HEK293 (cell line): ENCODE measurements at regions not wholly inside any gene's neighbourhood (a gene's known extent, or its start where the extent isn't known, plus 50 kb on each side); places are given as distances from the start of the nearest gene placed in this dataset.

ENCODE experiments used
- CTCF ChIA-PET: fragments of 350-600 bp; formaldehyde crosslinking; extraction: SDS; loops from one replicate; lab custom pipeline; 2021; ENCODE audit warnings: antibody characterized with exemption; lab: Yijun Ruan, JAX
- POLR2A ChIA-PET: fragments of 300-600 bp; formaldehyde crosslinking; extraction: SDS; loops from one replicate; lab custom pipeline; 2020; ENCODE audit warnings: antibody characterized with exemption, inconsistent platforms; lab: Yijun Ruan, JAX
- H3K27ac ChIP-seq: fragments of 200-500 bp; sonication (Bioruptor generic); 2 replicates; pipeline ENCODE4 v1.5.1; 2014; ENCODE audit warnings: low read depth, low read length, control low read depth, inconsistent platforms; ENCODE audit errors: extremely low read depth
- H3K36me3 ChIP-seq, 2 experiments: fragments of 200-500 bp in 1 of 2; sonication (Bioruptor generic) in 1 of 2; 1 replicate in 1 of 2; 2 replicates in 1 of 2; pipeline ENCODE4 v1.5.1; 2014 to 2017; ENCODE audit warnings: inconsistent platforms in 2 of 2, low read length in 2 of 2; ENCODE audit not compliant: control insufficient read depth in 2 of 2, insufficient read depth in 1 of 2
- H3K4me1 ChIP-seq: fragments of 200-500 bp; sonication (Bioruptor generic); 2 replicates; pipeline ENCODE4 v1.5.1; 2014; ENCODE audit warnings: mild to moderate bottlenecking, low read length, inconsistent platforms; ENCODE audit not compliant: control insufficient read depth, insufficient read depth
- H3K4me3 ChIP-seq: 2 replicates; pipeline ENCODE4 v1.5.1; 2011; ENCODE audit warnings: low read depth, mild to moderate bottlenecking, control low read depth, low read length, moderate library complexity
- H3K9me3 ChIP-seq: fragments of 200-500 bp; sonication (Bioruptor generic); 2 replicates; pipeline ENCODE4 v1.5.1; 2014; ENCODE audit warnings: low read depth, low read length, inconsistent platforms; ENCODE audit not compliant: control insufficient read depth, insufficient read depth
- FEZF1 ChIP-seq: fragments of 450-650 bp; formaldehyde crosslinking; IDR thresholded peaks from 2 replicates; pipeline ENCODE4 v1.5.1; 2016; ENCODE audit warnings: missing biosample characterization, missing genetic modification characterization
- MZF1 ChIP-seq: fragments of 450-650 bp; formaldehyde crosslinking; IDR thresholded peaks from 2 replicates; pipeline ENCODE4 v1.5.1; 2017; ENCODE audit warnings: missing biosample characterization, missing genetic modification characterization, borderline replicate concordance
- OSR2 ChIP-seq: fragments of 450-650 bp; formaldehyde crosslinking; IDR thresholded peaks from 2 replicates; pipeline ENCODE4 v1.5.1; 2016; ENCODE audit warnings: missing biosample characterization, missing genetic modification characterization
- SCRT1 ChIP-seq: fragments of 450-650 bp; formaldehyde crosslinking; IDR thresholded peaks from 2 replicates; pipeline ENCODE4 v1.5.1; 2016; ENCODE audit warnings: missing biosample characterization, missing genetic modification characterization, borderline replicate concordance
- SP3 ChIP-seq: fragments of 450-650 bp; formaldehyde crosslinking; IDR thresholded peaks from 2 replicates; pipeline ENCODE4 v1.5.1; 2016; ENCODE audit warnings: missing biosample characterization, missing genetic modification characterization
- ZBTB17 ChIP-seq: fragments of 450-650 bp; formaldehyde crosslinking; IDR thresholded peaks from 2 replicates; pipeline ENCODE4 v1.5.1; 2016; ENCODE audit warnings: missing biosample characterization, missing genetic modification characterization
- ZBTB7A ChIP-seq: fragments of 450-650 bp; formaldehyde crosslinking; IDR thresholded peaks from 2 replicates; pipeline ENCODE4 v1.5.1; 2016; ENCODE audit warnings: low read depth, missing biosample characterization, missing genetic modification characterization
- ZFHX2 ChIP-seq: fragments of 450-650 bp; formaldehyde crosslinking; conservative IDR thresholded peaks from 2 replicates; pipeline ENCODE4 v1.5.1; 2016; ENCODE audit warnings: missing biosample characterization, missing genetic modification characterization
- ZNF174 ChIP-seq: fragments of 450-650 bp; formaldehyde crosslinking; IDR thresholded peaks from 2 replicates; pipeline ENCODE4 v1.5.0; 2017; ENCODE audit warnings: missing biosample characterization, mild to moderate bottlenecking, missing genetic modification characterization
- ZNF335 ChIP-seq: fragments of 450-650 bp; formaldehyde crosslinking; conservative IDR thresholded peaks from 2 replicates; pipeline ENCODE4 v1.5.1; 2016; ENCODE audit warnings: missing biosample characterization, missing genetic modification characterization
- ZNF558 ChIP-seq: fragments of 450-650 bp; formaldehyde crosslinking; IDR thresholded peaks from 2 replicates; pipeline ENCODE4 v1.5.1; 2016; ENCODE audit warnings: missing biosample characterization, missing genetic modification characterization
- ZNF626 ChIP-seq: fragments of 450-650 bp; sonication (Bioruptor Pico); formaldehyde crosslinking; IDR thresholded peaks from 2 replicates; pipeline ENCODE4 v1.5.1; 2018; ENCODE audit warnings: missing biosample characterization, missing genetic modification characterization, inconsistent platforms
- ZNF664 ChIP-seq: fragments of 450-650 bp; formaldehyde crosslinking; IDR thresholded peaks from 2 replicates; pipeline ENCODE4 v1.5.1; 2016; ENCODE audit warnings: missing biosample characterization, missing genetic modification characterization
- ZNF792 ChIP-seq: fragments of 450-650 bp; formaldehyde crosslinking; IDR thresholded peaks from 2 replicates; pipeline ENCODE4 v1.5.1; 2016; ENCODE audit warnings: missing biosample characterization, missing genetic modification characterization
- ZSCAN23 ChIP-seq: fragments of 450-650 bp; formaldehyde crosslinking; IDR thresholded peaks from 2 replicates; pipeline ENCODE4 v1.5.1; 2016; ENCODE audit warnings: missing biosample characterization, missing genetic modification characterization
- TF ChIP-seq, protein P1 (sequence below): fragments of 450-650 bp; IDR thresholded peaks from 2 replicates; pipeline ENCODE4 v1.5.1; 2018; ENCODE audit warnings: missing biosample characterization, mild to moderate bottlenecking, missing genetic modification characterization
- TF ChIP-seq, protein P2 (sequence below): fragments of 450-650 bp; formaldehyde crosslinking; IDR thresholded peaks from 2 replicates; pipeline ENCODE4 v1.5.1; 2016; ENCODE audit warnings: missing biosample characterization, missing genetic modification characterization
- TF ChIP-seq, protein P3 (sequence below): fragments of 450-650 bp; formaldehyde crosslinking; IDR thresholded peaks from 2 replicates; pipeline ENCODE4 v1.5.1; 2017; ENCODE audit warnings: missing biosample characterization, missing genetic modification characterization
- TF ChIP-seq, protein P4 (sequence below): fragments of 450-650 bp; formaldehyde crosslinking; IDR thresholded peaks from 2 replicates; pipeline ENCODE4 v1.5.0; 2017; ENCODE audit warnings: missing biosample characterization, missing genetic modification characterization, borderline replicate concordance
- TF ChIP-seq, protein P5 (sequence below): IDR thresholded peaks from 2 replicates; pipeline ENCODE4 v1.6.1; 2011; ENCODE audit warnings: mild to moderate bottlenecking, low read depth, low read length, borderline replicate concordance

DNA sequence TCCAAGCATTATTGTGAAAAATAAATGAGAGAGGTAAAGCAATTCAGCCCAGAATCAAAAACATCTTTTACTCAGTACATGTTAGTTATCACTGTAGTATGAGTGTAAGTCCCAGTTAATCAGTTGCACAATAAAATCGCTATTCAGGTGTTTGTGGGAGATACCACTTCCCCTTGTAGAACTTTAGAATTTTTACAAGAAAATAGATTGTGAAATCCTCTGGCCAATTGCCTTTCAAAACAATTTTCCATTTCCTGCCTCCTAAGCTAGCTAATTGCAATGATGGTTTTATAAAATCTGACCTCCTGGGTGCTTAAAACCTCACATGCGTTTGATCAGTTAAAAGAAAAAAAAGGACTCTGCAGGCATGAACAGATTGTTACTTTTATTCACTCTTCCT, 332.5 kb downstream of the PID1 start (continued):
- TF ChIP-seq ZNF335 (no peak), ZNF664 (tag by site-specific recombination) (no peak), FEZF1 (tag by site-specific recombination) (no peak)

DNA sequence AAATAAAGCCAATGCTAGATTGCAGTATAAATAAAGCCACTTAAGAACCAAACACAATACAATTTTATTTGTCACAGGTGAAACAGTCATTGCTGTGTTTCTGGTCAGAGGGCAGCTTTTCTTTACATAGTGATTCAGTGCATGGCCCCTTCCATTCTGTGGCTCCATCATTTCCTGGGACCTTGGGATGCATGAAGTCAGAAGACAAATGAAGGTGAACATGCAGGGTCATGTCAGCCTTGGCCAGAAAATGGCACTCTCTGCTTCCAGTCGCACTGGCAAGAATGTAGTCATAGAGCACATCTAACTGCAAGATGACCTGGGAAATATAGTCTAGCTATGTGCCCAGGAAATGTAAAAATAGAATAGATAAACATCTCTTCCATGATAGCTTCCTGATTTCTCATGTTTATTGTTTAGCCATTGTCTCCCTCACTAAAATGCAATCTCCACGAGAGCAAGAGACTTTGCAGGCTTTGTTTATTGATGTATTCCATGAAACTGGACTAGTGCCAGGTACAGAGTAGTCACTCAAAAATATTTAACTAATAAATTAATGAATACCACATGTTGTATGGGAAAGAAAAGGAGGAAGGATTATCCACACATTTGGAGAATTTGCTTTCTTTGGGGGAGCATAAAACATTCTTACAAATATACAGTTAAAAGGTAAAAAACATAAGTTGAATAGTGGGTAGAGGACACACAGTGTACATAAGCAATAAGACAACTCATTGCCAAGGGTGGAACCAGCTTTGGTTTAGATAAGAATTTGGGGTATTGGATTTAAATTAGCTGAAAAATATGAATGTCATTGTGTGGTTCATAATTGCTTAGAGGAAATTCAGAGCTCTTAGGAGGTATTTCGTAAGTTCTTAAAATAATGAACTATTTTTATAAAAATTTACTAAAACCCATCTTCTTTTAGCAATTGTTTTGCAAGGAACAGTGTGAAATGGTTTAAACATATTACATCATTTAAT, 343.8 kb downstream of the PID1 start:
- CTCF ChIA-PET: interaction anchor here (0.6 kb wide), 1 partner anchor 214 kb away, joined by 3 read pairs; no protein-coding TSS in a partner anchor

DNA sequence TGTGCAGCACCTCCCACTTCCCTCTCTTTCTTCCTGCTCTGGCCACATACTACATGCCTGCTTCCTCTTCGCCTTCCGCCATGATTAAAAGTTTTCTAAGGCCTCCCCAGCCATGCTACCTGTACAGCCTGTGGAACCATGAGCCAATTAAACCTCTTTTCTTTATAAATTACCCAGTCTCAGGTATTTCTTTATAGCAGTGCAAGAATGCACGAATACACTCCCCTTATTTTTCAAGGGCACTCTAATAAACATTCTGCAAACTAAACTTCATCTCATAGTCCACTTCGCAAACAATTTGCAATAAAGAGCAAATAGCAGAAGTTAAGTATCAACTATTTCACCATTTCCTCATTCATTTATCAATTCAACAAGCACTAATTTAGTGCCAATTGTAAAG, 351.3 kb downstream of the PID1 start:
- H3K4me1 ChIP-seq: no peaks in the 10 kb centered on the region
- CTCF ChIA-PET: no interaction called here
- no peaks in the 10 kb centered on the region for H3K9me3 ChIP-seq
- POLR2A ChIA-PET: no interaction called here
- H3K27ac ChIP-seq: no peak overlapping the region
- no peak overlapping the region for H3K4me3 ChIP-seq
- no peak for TF ChIP-seq SCRT1 (tag by site-specific recombination)
- no peak for TF ChIP-seq ZNF626 (tag by site-specific recombination)
- no peak for TF ChIP-seq ZFHX2 (tag by site-specific recombination)
- TF ChIP-seq, protein P1, sequence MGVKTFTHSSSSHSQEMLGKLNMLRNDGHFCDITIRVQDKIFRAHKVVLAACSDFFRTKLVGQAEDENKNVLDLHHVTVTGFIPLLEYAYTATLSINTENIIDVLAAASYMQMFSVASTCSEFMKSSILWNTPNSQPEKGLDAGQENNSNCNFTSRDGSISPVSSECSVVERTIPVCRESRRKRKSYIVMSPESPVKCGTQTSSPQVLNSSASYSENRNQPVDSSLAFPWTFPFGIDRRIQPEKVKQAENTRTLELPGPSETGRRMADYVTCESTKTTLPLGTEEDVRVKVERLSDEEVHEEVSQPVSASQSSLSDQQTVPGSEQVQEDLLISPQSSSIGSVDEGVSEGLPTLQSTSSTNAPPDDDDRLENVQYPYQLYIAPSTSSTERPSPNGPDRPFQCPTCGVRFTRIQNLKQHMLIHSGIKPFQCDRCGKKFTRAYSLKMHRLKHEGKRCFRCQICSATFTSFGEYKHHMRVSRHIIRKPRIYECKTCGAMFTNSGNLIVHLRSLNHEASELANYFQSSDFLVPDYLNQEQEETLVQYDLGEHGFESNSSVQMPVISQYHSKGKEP (tag by site-specific recombination): no peak
- TF ChIP-seq, protein P2, sequence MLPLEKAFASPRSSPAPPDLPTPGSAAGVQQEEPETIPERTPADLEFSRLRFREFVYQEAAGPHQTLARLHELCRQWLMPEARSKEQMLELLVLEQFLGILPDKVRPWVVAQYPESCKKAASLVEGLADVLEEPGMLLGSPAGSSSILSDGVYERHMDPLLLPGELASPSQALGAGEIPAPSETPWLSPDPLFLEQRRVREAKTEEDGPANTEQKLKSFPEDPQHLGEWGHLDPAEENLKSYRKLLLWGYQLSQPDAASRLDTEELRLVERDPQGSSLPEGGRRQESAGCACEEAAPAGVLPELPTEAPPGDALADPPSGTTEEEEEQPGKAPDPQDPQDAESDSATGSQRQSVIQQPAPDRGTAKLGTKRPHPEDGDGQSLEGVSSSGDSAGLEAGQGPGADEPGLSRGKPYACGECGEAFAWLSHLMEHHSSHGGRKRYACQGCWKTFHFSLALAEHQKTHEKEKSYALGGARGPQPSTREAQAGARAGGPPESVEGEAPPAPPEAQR (tag by site-specific recombination): no peak
- no peak for TF ChIP-seq ZBTB7A
- TF ChIP-seq, protein P3, sequence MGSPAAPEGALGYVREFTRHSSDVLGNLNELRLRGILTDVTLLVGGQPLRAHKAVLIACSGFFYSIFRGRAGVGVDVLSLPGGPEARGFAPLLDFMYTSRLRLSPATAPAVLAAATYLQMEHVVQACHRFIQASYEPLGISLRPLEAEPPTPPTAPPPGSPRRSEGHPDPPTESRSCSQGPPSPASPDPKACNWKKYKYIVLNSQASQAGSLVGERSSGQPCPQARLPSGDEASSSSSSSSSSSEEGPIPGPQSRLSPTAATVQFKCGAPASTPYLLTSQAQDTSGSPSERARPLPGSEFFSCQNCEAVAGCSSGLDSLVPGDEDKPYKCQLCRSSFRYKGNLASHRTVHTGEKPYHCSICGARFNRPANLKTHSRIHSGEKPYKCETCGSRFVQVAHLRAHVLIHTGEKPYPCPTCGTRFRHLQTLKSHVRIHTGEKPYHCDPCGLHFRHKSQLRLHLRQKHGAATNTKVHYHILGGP (tag by site-specific recombination): no peak
- TF ChIP-seq, all 188 proteins: peak for 0
- no peaks in the 10 kb centered on the region for H3K36me3 ChIP-seq

More for the DNA sequence above, 343.8 kb downstream of the PID1 start:
- TF ChIP-seq ZNF174 (tag by site-specific recombination) (no peak), ZNF558 (tag by site-specific recombination) (no peak), FEZF1 (tag by site-specific recombination) (no peak), MZF1 (tag by site-specific recombination) (no peak), SP3 (tag by site-specific recombination) (no peak), OSR2 (tag by site-specific recombination) (no peak), ZBTB17 (tag by site-specific recombination) (no peak), ZSCAN23 (tag by site-specific recombination) (no peak), ZNF792 (no peak)
- TF ChIP-seq, protein P4, sequence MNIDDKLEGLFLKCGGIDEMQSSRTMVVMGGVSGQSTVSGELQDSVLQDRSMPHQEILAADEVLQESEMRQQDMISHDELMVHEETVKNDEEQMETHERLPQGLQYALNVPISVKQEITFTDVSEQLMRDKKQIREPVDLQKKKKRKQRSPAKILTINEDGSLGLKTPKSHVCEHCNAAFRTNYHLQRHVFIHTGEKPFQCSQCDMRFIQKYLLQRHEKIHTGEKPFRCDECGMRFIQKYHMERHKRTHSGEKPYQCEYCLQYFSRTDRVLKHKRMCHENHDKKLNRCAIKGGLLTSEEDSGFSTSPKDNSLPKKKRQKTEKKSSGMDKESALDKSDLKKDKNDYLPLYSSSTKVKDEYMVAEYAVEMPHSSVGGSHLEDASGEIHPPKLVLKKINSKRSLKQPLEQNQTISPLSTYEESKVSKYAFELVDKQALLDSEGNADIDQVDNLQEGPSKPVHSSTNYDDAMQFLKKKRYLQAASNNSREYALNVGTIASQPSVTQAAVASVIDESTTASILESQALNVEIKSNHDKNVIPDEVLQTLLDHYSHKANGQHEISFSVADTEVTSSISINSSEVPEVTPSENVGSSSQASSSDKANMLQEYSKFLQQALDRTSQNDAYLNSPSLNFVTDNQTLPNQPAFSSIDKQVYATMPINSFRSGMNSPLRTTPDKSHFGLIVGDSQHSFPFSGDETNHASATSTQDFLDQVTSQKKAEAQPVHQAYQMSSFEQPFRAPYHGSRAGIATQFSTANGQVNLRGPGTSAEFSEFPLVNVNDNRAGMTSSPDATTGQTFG (tag by site-specific recombination): no peak
- TF ChIP-seq, protein P5, sequence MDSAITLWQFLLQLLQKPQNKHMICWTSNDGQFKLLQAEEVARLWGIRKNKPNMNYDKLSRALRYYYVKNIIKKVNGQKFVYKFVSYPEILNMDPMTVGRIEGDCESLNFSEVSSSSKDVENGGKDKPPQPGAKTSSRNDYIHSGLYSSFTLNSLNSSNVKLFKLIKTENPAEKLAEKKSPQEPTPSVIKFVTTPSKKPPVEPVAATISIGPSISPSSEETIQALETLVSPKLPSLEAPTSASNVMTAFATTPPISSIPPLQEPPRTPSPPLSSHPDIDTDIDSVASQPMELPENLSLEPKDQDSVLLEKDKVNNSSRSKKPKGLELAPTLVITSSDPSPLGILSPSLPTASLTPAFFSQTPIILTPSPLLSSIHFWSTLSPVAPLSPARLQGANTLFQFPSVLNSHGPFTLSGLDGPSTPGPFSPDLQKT: no peak
- POLR2A ChIA-PET: no interaction called here
- Histone ChIP-seq H3K4me1 (no peaks in the 10 kb centered on the region), H3K27ac (no peak overlapping the region), H3K36me3 (no peaks in the 10 kb centered on the region), H3K4me3 (no peak overlapping the region), H3K9me3 (no peaks in the 10 kb centered on the region)
